ENCODE measurements at regions not wholly inside any gene's neighbourhood (a gene's known extent, or its start where the extent isn't known, plus 50 kb on each side); places are given as distances from the start of the nearest gene placed in this dataset.
"Not testable (repeated sequence)": the region's sequence is repeated elsewhere in the genome, so short reads cannot be mapped to it uniquely, and the experiment has no call there.

GRCh38 chr11:36736103-36736502 is 138.1 kb upstream of the RAG2 start (continued):
- TF ChIP-seq, protein P1, sequence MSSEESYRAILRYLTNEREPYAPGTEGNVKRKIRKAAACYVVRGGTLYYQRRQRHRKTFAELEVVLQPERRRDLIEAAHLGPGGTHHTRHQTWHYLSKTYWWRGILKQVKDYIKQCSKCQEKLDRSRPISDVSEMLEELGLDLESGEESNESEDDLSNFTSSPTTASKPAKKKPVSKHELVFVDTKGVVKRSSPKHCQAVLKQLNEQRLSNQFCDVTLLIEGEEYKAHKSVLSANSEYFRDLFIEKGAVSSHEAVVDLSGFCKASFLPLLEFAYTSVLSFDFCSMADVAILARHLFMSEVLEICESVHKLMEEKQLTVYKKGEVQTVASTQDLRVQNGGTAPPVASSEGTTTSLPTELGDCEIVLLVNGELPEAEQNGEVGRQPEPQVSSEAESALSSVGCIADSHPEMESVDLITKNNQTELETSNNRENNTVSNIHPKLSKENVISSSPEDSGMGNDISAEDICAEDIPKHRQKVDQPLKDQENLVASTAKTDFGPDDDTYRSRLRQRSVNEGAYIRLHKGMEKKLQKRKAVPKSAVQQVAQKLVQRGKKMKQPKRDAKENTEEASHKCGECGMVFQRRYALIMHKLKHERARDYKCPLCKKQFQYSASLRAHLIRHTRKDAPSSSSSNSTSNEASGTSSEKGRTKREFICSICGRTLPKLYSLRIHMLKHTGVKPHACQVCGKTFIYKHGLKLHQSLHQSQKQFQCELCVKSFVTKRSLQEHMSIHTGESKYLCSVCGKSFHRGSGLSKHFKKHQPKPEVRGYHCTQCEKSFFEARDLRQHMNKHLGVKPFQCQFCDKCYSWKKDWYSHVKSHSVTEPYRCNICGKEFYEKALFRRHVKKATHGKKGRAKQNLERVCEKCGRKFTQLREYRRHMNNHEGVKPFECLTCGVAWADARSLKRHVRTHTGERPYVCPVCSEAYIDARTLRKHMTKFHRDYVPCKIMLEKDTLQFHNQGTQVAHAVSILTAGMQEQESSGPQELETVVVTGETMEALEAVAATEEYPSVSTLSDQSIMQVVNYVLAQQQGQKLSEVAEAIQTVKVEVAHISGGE (CRISPR knock-in tag; IDR thresholded peaks at IDR 0.05): no peak
- no peak for TF ChIP-seq BHLHE40 (IDR thresholded peaks at IDR 0.05; ENCODE audit: borderline replicate concordance in 1 of 2, low read depth in 2 of 2, low read length in 1 of 2)
- no peak for TF ChIP-seq SPI1 (IDR thresholded peaks at IDR 0.05; ENCODE audit: borderline replicate concordance, insufficient read depth, low read depth, low read length)
- no peak for TF ChIP-seq YY1 (IDR thresholded peaks at IDR 0.05; ENCODE audit: low read depth, low read length)

DNA sequence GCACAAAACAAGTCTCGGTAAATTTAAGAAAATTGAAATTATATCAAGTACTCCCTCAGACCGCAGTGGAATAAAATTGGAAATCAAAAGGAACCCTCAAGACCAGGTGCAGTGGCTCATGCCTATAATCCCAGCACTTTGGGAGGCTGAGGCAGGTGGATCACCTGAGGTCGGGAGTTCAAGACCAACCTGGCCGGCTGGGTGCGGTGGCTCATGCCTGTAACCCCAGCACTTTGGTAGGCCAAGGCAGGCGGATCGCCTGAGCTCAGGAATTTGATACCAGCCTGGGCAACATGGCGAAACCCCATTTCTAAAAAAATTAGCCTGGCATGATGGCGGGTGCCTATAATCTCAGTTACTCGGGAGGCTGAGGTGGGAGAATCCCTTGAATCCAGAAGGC is 135.7 kb upstream of the RAG2 start:
- H3K4me1 ChIP-seq (ENCODE audit: control insufficient read depth, insufficient read depth, low read length); BruUV-seq (replicated peaks); H3K79me2 ChIP-seq (ENCODE audit: control insufficient read depth, insufficient read depth, low read length); H3K36me3 ChIP-seq (ENCODE audit: control insufficient read depth in 2 of 2, insufficient read depth in 2 of 2, low read length in 1 of 2); intact Hi-C loops (cut with micrococcal nuclease; ENCODE audit: unreplicated experiment); H3K9ac ChIP-seq (ENCODE audit: control insufficient read depth, insufficient read depth, low read length); H2AFZ ChIP-seq (ENCODE audit: control insufficient read depth, low read depth, low read length); SMC1A ChIA-PET (ENCODE audit: uncharacterized antibody, unreplicated experiment); H3K9me3 ChIP-seq (replicated peaks; ENCODE audit: control insufficient read depth, insufficient read depth, low read length); H3K27me3 ChIP-seq (replicated peaks in 1 of 2; ENCODE audit: control insufficient read depth in 2 of 2, insufficient read depth in 2 of 2, low read length in 1 of 2); H3K4me3 ChIP-seq; ATAC-seq; POLR2A ChIA-PET; H4K20me1 ChIP-seq (ENCODE audit: control insufficient read depth, insufficient read depth); in situ Hi-C loops (cut with MboI); FAIRE-seq; H3K27ac ChIP-seq (ENCODE audit: control insufficient read depth, insufficient read depth); H3K4me2 ChIP-seq (ENCODE audit: control insufficient read depth, insufficient read depth); RAD21 ChIA-PET (ENCODE audit: unreplicated experiment); DNase-seq (ENCODE audit: low read depth, low spot score): not testable (repeated sequence)
- 67% methylated on average over 10 of the region's 10 CpGs for WGBS (ENCODE audit: insufficient coverage, insufficient replicate concordance, low lambda C conversion rate, missing lambda C conversion rate)
- CTCF ChIA-PET: interaction anchor here (4.9 kb wide), 1 partner anchor 13 kb away, joined by 36 read pairs; no protein-coding TSS in a partner anchor

All from GM12878 (cell line).